ENCODE measurements at regions not wholly inside any gene's neighbourhood (a gene's known extent, or its start where the extent isn't known, plus 50 kb on each side); places are given as distances from the start of the nearest gene placed in this dataset.
"Not testable (repeated sequence)": the region's sequence is repeated elsewhere in the genome, so short reads cannot be mapped to it uniquely, and the experiment has no call there.

GRCh38 chr13:50730496-50731351 lies 112.8 kb downstream of the DLEU7 start:
- DNase-seq, result no peak

- peak; percentile 11 for DNase-seq
Measured at GRCh38 chr13:50731400-50731799, 112.1 kb downstream of the DLEU7 start.

- DNase-seq, result no peak
Measured at GRCh38 chr13:50732712-50733111, 110.8 kb downstream of the DLEU7 start.

GRCh38 chr13:50733392-50733791 lies 110.1 kb downstream of the DLEU7 start:
- DNase-seq, result no peak

- peak; percentile 13 for DNase-seq
Measured at GRCh38 chr13:50735071-50735470, 108.4 kb downstream of the DLEU7 start.

- no peak for DNase-seq
Measured at GRCh38 chr13:50740052-50740741, 103.3 kb downstream of the DLEU7 start.

GRCh38 chr13:50742353-50742752 lies 101.1 kb downstream of the DLEU7 start:
- no peak for DNase-seq

- no peak for DNase-seq
Measured at GRCh38 chr13:50742968-50743367, 100.5 kb downstream of the DLEU7 start.

GRCh38 chr13:50744116-50744660 lies 99.3 kb downstream of the DLEU7 start:
- DNase-seq, result no peak

- no peak for DNase-seq
Measured at GRCh38 chr13:50745542-50746115, 97.9 kb downstream of the DLEU7 start.

- no peak for DNase-seq
Measured at GRCh38 chr13:50747737-50748350, 95.6 kb downstream of the DLEU7 start.

GRCh38 chr13:50753221-50753620 lies 90.3 kb downstream of the DLEU7 start:
- not testable (repeated sequence) for DNase-seq

- DNase-seq, result not testable (repeated sequence)
Measured at GRCh38 chr13:50755862-50756685, 87.4 kb downstream of the DLEU7 start.

- DNase-seq, result no peak
Measured at GRCh38 chr13:50757008-50757407, 86.5 kb downstream of the DLEU7 start.

- DNase-seq, result no peak
Measured at GRCh38 chr13:50758796-50759195, 84.7 kb downstream of the DLEU7 start.

GRCh38 chr13:50760751-50761150 lies 82.7 kb downstream of the DLEU7 start:
- DNase-seq, result no peak

- DNase-seq, result no peak
Measured at GRCh38 chr13:50761406-50761805, 82.1 kb downstream of the DLEU7 start.

GRCh38 chr13:50762969-50763567 lies 80.4 kb downstream of the DLEU7 start:
- no peak for DNase-seq

- DNase-seq, result no peak
Measured at GRCh38 chr13:50766013-50766412, 77.5 kb downstream of the DLEU7 start.

GRCh38 chr13:50766695-50767094 lies 76.8 kb downstream of the DLEU7 start:
- no peak for DNase-seq

- DNase-seq, result not testable (repeated sequence)
Measured at GRCh38 chr13:50772881-50773280, 70.6 kb downstream of the DLEU7 start.
